PC-9 (cell line): ENCODE measurements at regions not wholly inside any gene's neighbourhood (a gene's known extent, or its start where the extent isn't known, plus 50 kb on each side); places are given as distances from the start of the nearest gene placed in this dataset.

Experiments
- BruUV-seq: library from RNA; stranded (reverse); fragments of 400-500 nt; replicated peaks from 2 replicates; lab custom pipeline; 2021; lab: Mats Ljungman, UMichigan
- CTCF ChIA-PET: fragments of 300-600 bp; sonication (Branson Sonifier 250); formaldehyde crosslinking; loops from one replicate; lab custom pipeline; 2022; ENCODE audit warnings: antibody characterized with exemption; lab: Charles Lee
- POLR2A ChIA-PET: fragments of 300-600 bp; sonication (Branson Sonifier 250); formaldehyde crosslinking; loops from one replicate; lab custom pipeline; 2022; ENCODE audit warnings: antibody characterized with exemption; ENCODE audit not compliant: unreplicated experiment; lab: Charles Lee
- DNase-seq, 2 experiments: peaks; one replicate each; pipeline versions ENCODE4 v3.0.0 to v3.0.0-alpha.2; 2015 to 2022; ENCODE audit warnings: mixed read lengths in 1 of 2
- H2AFZ ChIP-seq: fragments of 200-600 bp; sonication (generic); 2 replicates; pipeline ENCODE4 v1.8.1; 2017; ENCODE audit warnings: antibody characterized with exemption
- H3F3A ChIP-seq: fragments of 200-600 bp; sonication (generic); 2 replicates; pipeline ENCODE4 v1.8.1; 2017; ENCODE audit warnings: antibody characterized with exemption, mild to moderate bottlenecking, low read depth; ENCODE audit not compliant: insufficient read depth
- H3K27ac ChIP-seq: fragments of 200-600 bp; sonication (generic); 2 replicates; pipeline ENCODE4 v1.6.1; 2016; ENCODE audit warnings: mixed run types
- H3K27me3 ChIP-seq: fragments of 200-600 bp; sonication (generic); 2 replicates; pipeline ENCODE4 v1.6.1; 2016; ENCODE audit warnings: low read depth, mixed run types; ENCODE audit not compliant: insufficient read depth
- H3K36me3 ChIP-seq: fragments of 200-600 bp; sonication (generic); 2 replicates; pipeline ENCODE4 v1.6.1; 2016; ENCODE audit warnings: low read depth, mixed run types
- H3K4me1 ChIP-seq: fragments of 200-600 bp; sonication (generic); replicated peaks from 2 replicates; pipeline ENCODE4 v1.6.1; 2016; ENCODE audit warnings: mixed run types; ENCODE audit not compliant: insufficient read depth
- H3K4me2 ChIP-seq: fragments of 200-600 bp; sonication (generic); 2 replicates; pipeline ENCODE4 v1.6.1; 2017; ENCODE audit warnings: mixed run types
- H3K4me3 ChIP-seq: fragments of 200-600 bp; sonication (generic); 2 replicates; pipeline ENCODE4 v1.6.1; 2016; ENCODE audit warnings: mixed run types
- H3K79me2 ChIP-seq: fragments of 200-600 bp; sonication (generic); 2 replicates; pipeline ENCODE4 v1.6.1; 2017; ENCODE audit warnings: low read depth, mixed run types
- H3K9me2 ChIP-seq: fragments of 200-600 bp; sonication (generic); 2 replicates; pipeline ENCODE4 v1.8.1; 2017; ENCODE audit warnings: mild to moderate bottlenecking; ENCODE audit not compliant: insufficient read depth
- H3K9me3 ChIP-seq: fragments of 200-600 bp; sonication (generic); 2 replicates; pipeline ENCODE4 v1.8.1; 2016; ENCODE audit warnings: low read depth; ENCODE audit not compliant: insufficient read depth
- H4K20me1 ChIP-seq: fragments of 200-600 bp; sonication (generic); 2 replicates; pipeline ENCODE4 v1.8.1; 2017; ENCODE audit not compliant: insufficient read depth
- CTCF ChIP-seq: fragments of 200-600 bp; sonication (generic); conservative IDR thresholded peaks from 2 replicates; pipeline ENCODE4 v1.6.1; 2017; ENCODE audit warnings: mixed run types, antibody characterized with exemption, mild to moderate bottlenecking, moderate library complexity
- EZH2 ChIP-seq: fragments of 200-600 bp; sonication (generic); IDR thresholded peaks from 2 replicates; pipeline ENCODE4 v1.8.0; 2017; ENCODE audit warnings: antibody characterized with exemption, low read depth
- intact Hi-C: fragments of 100-400 bp; cut with micrococcal nuclease; formaldehyde crosslinking; loops from one replicate; pipeline ENCODE4 v1.10.0; 2022; ENCODE audit not compliant: unreplicated experiment

GRCh38 chr4:176920694-176921093 is 128.0 kb upstream of the VEGFC start:
- BruUV-seq = no TSS peak
- H3K27ac ChIP-seq = no peak overlapping the region
- H3K4me1 ChIP-seq = no peaks in the 10 kb centered on the region
- no peaks in the 10 kb centered on the region for H3K79me2 ChIP-seq
- H3K9me3 ChIP-seq = no peaks in the 10 kb centered on the region
- TF ChIP-seq EZH2 (no peak), CTCF (no peak)
- no peaks in the 10 kb centered on the region for H3K9me2 ChIP-seq
- no peaks in the 10 kb centered on the region for H3K36me3 ChIP-seq
- intact Hi-C loops = no loop called here
- no peak for DNase-seq
- ChIA-PET POLR2A (no interaction called here), CTCF (no interaction called here)
- no peaks in the 10 kb centered on the region for H3F3A ChIP-seq
- no peak overlapping the region for H3K4me2 ChIP-seq
- H3K27me3 ChIP-seq = no peaks in the 10 kb centered on the region
- no peak overlapping the region for H2AFZ ChIP-seq
- no peaks in the 10 kb centered on the region for H4K20me1 ChIP-seq
- H3K4me3 ChIP-seq = no peak overlapping the region

GRCh38 chr4:176921256-176921655 is 128.5 kb upstream of the VEGFC start:
- Histone ChIP-seq H3F3A (no peaks in the 10 kb centered on the region), H3K4me3 (no peak overlapping the region), H4K20me1 (no peaks in the 10 kb centered on the region), H3K27me3 (no peaks in the 10 kb centered on the region), H2AFZ (no peak overlapping the region), H3K27ac (no peak overlapping the region), H3K9me3 (no peaks in the 10 kb centered on the region), H3K9me2 (no peaks in the 10 kb centered on the region), H3K36me3 (no peaks in the 10 kb centered on the region), H3K79me2 (no peaks in the 10 kb centered on the region), H3K4me2 (no peak overlapping the region), H3K4me1 (no peaks in the 10 kb centered on the region)
- TF ChIP-seq EZH2 = no peak
- TF ChIP-seq CTCF = no peak
- no peak for DNase-seq
- BruUV-seq = no TSS peak
- ChIA-PET CTCF (no interaction called here), POLR2A (no interaction called here)
- intact Hi-C loops = no loop called here

- no peak for DNase-seq
- no peaks in the 10 kb centered on the region for H3K9me3 ChIP-seq
- no peaks in the 10 kb centered on the region for H3F3A ChIP-seq
- H3K27me3 ChIP-seq = no peaks in the 10 kb centered on the region
- TF ChIP-seq EZH2 = no peak
- TF ChIP-seq CTCF = no peak
- ChIA-PET POLR2A (no interaction called here), CTCF (no interaction called here)
- no peaks in the 10 kb centered on the region for H3K79me2 ChIP-seq
- H4K20me1 ChIP-seq = no peaks in the 10 kb centered on the region
- no peak overlapping the region for H3K4me2 ChIP-seq
- no TSS peak for BruUV-seq
- no peak overlapping the region for H3K4me3 ChIP-seq
- H3K27ac ChIP-seq = no peak overlapping the region
- intact Hi-C loops = no loop called here
- H3K4me1 ChIP-seq = no peaks in the 10 kb centered on the region
- H2AFZ ChIP-seq = no peak overlapping the region
- no peaks in the 10 kb centered on the region for H3K9me2 ChIP-seq
- H3K36me3 ChIP-seq = no peaks in the 10 kb centered on the region
Observed at GRCh38 chr4:176924238-176924637, 131.5 kb upstream of the VEGFC start.
